NCI-H1436 treated with DMSO at 0.1 percent for 48 hours (cell line): ENCODE measurements at regions not wholly inside any gene's neighbourhood (a gene's known extent, or its start where the extent isn't known, plus 50 kb on each side); places are given as distances from the start of the nearest gene placed in this dataset.
"Not testable (repeated sequence)": the region's sequence is repeated elsewhere in the genome, so short reads cannot be mapped to it uniquely, and the experiment has no call there.

Experiments
- DNase-seq: peaks from one replicate; lab custom pipeline; 2025; lab: John Stamatoyannopoulos, UW

DNA sequence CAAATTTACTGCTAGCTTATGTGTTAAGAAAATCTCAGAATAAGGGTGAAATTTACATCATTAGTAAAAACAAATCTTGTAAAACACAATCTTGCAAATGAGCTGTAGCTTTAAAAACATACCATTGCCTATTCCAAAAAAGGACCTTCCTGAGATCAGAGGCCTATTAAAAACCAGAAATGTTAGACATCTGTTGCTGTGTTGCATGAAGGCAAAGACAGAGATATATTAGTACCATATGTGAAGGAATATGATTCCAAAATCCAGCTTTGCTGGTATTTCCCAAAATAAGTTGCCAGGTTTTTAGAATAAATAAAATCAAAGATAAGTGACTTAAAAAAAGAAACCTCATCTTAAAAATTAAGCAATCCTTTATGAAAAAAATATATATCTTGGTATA lies 504.1 kb upstream of the CDIN1 start:
- DNase-seq: no peak

- no peak for DNase-seq
These were observed 500.4 kb upstream of the CDIN1 start for GRCh38 chr15:36079021-36079420.

DNA sequence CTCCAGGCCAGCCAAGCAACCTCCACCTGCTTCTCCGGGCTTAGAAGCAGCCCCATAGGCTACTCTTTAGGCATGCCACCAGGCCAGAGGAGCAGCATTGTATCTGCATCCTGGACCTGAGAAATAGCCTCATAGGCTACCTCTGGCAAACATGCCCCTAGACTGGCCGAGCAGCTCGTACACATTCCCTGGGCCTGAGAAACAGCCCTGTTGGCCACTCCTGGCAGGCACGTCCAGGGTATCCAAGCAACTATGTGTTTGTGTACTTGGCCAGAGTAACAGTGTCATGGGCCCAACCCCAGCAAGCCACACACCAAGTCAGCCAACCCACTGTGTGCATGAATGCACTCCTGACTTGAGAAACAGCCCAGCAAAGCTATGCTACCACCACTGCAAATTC lies 498.7 kb upstream of the CDIN1 start:
- DNase-seq: no peak

GRCh38 chr15:36090286-36090946 lies 489.0 kb upstream of the CDIN1 start:
- DNase-seq: no peak

- no peak for DNase-seq
These were observed 472.6 kb upstream of the CDIN1 start for GRCh38 chr15:36106640-36107335.

DNA sequence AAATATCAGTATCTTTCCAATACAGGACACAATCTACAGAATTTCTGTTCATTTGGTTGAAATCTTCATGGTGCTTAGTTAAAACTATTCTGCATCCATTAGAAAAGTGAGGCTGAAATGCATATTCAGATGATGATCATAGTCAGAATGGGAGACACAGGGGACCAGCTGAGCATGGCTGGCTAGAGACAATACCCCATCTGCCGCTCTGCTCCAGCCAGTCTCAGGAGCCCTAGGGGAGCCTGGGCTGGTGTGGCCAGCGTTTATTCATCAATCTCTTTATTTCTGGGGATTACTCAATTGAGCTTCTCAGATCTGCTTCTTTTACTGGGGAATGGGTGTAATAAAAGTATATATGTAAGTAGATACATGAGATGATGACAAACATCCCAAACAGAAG lies 470.9 kb upstream of the CDIN1 start:
- DNase-seq: no peak

- DNase-seq: no peak
These were observed 469.3 kb upstream of the CDIN1 start for GRCh38 chr15:36109943-36110658.

DNA sequence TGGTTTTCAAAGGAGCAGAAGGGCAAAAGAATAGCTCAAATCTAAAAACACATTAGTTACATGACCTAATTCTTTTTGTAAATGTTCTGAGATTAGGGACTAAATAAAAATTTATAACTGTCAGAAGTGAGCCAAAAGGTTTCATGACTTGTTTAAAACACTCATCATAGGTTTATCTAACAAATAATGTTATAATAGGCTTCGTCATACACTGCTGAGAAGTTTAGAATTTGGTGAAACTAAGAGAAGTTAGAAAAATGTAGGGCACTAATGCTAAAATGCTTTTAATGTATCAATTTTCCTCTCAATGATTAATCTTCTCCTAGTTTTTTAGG lies 468.8 kb upstream of the CDIN1 start:
- DNase-seq: no peak

DNA sequence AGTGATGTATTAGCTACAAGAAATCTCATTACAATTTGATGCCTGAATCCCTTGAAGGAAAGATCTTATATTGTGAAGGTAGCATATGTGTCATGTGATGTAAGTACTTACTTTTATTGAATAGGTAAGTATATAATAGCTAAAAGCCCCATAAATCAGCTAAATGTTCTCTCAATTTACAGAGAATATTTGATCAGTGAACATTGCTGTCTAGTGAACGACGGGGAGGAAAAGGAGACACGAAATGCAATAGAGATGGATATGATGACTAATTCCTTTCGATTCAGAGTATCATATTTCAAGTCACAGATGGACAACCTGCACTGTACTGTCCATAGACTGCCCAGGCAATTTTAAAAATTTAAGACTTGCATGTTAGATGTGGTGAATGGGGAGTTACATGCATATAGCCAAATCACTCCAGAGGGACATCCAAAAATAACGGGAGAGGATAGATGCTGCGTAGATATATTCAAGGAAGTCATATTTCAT lies 462.1 kb upstream of the CDIN1 start:
- DNase-seq: no peak

DNA sequence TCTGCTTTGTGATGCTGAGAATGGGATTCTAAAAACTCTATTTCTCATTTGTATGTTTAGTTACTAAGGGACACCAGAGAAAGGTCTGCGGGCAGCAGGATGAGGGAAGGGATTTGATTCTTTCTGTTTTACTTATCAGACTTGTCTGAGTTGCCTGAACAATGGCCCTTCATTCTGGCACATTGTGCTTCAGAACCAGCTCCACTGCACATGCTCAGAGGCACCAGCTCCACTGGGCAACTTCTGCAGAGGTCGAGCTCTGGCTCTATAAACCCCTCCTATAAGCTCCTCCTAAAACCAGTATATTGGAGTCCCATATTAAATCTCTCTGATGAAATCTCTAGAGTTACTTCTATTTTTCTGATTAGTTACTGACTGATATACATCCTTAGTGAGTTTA lies 453.2 kb upstream of the CDIN1 start:
- DNase-seq: no peak

DNA sequence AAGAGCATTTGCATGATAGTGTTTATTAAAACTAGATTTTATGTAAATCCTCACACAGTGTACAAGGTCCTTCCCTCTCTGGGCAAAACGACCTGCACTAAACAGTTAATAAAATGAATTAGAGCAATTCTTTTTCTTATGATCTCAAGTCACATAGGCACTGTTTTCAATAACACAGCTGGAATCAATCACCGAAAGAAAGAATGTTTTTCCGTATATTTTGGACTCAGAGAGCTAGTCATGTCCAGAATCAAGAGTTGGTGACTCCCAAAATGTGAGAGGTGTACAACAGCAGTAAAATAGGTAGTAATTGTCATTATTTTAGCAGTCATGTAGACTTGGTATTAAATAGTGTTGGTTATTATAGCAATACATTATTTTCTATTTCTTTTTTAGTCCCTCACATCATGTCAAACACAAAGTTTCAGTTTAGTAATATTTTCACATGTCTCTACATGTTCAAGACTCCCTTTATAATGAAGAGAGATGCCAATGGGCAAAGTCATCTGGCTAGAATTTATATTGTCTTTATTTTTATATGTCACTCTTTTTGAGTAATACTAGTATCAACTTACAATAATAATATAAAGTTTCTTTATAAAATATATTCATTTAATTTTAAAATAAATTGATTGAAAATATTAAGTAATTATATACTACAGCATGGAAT lies 448.6 kb upstream of the CDIN1 start:
- DNase-seq: no peak

DNA sequence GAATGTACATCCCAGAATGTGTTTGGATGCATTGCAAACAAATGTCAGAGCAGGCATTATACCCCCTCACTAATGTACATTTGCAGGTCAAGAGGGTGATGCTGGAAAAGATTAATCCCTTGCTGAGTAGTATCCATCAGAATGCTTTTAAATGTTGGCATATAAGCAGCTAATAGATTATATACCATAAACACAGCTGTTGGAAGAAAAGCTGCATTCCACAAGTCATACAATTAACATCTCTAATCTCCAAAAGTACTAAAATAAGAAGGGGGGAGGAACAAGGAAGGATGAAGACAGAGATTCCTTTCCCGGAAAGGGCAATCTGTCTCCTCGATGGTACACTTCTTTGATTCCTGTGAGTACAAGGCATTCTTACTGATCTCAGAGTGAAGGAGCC lies 445.7 kb upstream of the CDIN1 start:
- DNase-seq: no peak

DNA sequence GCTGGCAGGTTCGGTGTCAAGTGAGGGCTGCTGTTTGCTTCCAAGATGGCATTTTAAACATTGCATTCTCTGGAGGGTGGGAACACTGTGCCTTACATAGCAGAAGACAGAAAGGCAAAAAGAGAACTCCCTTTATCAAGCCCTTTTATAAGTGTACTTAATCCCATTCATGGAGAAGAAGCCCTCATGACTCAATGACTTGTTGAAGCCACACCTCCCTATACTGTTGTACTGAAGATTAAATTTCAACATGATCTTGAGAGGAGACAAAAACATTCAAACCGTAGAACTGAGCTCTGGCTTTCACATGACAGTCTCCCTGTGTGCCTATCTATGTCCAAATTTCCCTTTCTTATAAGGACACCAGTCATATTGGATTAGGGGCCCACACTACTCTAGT lies 443.4 kb upstream of the CDIN1 start:
- DNase-seq: no peak

GRCh38 chr15:36152936-36153335 lies 426.5 kb upstream of the CDIN1 start:
- DNase-seq: no peak

DNA sequence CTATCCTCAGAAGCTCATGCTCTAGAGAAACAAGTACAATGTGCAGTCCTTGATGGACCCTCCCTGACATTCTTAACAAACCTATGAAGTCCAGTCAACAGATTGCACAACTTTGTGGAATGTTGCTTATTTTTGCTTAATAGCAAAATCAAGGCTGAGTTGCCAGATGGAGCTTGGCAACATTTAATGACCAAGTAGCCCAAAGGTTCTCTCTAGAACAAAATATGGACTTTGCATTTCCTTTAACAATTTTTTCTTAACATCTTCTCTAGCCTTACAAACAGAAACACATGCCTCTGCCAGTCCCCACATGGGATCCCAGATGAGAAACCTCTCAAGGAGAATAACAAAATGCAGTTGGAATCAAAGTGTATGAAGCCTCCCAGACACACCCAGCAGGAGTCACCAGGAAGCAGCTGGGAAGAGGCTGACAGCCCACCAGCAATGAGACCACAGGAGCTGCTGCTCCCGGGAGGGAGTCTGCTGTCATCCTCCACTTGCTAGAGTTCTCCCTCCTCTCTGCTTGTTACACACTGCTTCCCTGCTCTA lies 422.5 kb upstream of the CDIN1 start:
- no peak for DNase-seq

DNA sequence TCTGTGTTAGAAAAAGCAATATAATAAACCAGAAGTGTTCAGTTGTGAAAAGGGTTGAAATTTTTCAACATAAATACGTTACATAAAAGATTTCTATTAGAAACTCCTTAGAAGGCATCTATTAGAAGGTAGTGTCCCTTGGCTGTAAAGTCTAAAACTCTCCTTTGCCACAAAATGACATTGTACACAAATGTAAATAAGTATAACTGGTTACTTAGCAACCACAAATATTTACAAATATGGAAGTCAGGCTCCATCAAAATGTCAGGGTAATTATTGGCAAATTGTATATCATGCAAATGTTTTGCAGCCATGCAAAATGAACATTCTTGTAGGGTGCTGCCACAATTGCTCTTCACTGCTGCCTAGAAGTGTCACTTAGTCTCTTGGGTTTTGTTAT lies 419.1 kb upstream of the CDIN1 start:
- no peak for DNase-seq

DNA sequence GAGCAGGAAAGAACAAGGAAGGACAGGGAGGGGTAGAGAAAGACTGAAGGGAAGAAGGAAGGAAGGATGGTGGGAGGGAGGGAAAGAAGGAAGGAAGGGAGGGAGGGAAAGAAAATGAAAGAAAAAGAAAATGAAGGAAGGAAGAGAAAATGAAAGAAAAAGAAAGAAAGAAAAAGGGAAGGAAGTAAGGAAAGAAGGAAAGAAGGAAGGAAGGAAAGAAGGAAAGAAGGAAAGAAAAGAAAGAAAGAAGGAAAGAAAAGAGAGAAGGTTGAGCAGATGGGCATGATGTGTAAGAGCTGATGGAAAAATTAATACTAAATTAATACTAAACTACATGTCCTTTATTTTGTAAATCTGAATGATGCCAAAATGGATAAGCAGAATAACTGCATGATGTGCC lies 418.3 kb upstream of the CDIN1 start:
- DNase-seq: no peak

GRCh38 chr15:36161771-36162212 lies 417.6 kb upstream of the CDIN1 start:
- no peak for DNase-seq

GRCh38 chr15:36163983-36164382 lies 415.4 kb upstream of the CDIN1 start:
- not testable (repeated sequence) for DNase-seq

DNA sequence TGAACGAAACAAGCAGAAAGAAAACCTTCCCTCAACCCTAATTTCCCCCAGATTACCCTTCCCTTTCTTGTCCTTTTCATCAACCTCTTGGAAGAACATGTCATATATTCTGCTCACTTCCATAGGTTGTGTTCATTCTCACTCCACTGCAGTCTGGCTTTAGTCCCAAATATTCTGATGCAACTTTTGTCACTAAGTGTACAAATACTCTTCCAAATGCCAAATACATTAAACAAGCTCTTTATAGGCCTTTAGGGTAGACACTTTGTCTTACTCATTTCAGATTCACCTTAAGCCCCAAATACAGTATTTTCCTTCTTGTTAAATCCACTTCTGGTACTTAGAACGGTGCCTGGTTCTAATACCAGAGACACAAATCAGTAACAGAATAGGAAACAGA lies 406.5 kb upstream of the CDIN1 start:
- DNase-seq: no peak

- no peak for DNase-seq
These were observed 404.2 kb upstream of the CDIN1 start for GRCh38 chr15:36175186-36175740.

GRCh38 chr15:36175741-36176291 lies 403.6 kb upstream of the CDIN1 start:
- DNase-seq: no peak
